H9 (cell line): ENCODE measurements at regions not wholly inside any gene's neighbourhood (a gene's known extent, or its start where the extent isn't known, plus 50 kb on each side); places are given as distances from the start of the nearest gene placed in this dataset.

ENCODE experiments used
- DNase-seq: peaks from one replicate; pipeline ENCODE4 v3.0.0-alpha.2; 2017
- H2AFZ ChIP-seq: one replicate; pipeline ENCODE4 v1.6.1; 2013; ENCODE audit warnings: mild to moderate bottlenecking, low read length, control low read depth, moderate library complexity
- H2AK5ac ChIP-seq: 2 replicates; pipeline ENCODE4 v1.6.1; 2013; ENCODE audit warnings: low read length, control low read depth, mixed read lengths; ENCODE audit not compliant: insufficient read length
- H2BK120ac ChIP-seq: one replicate; pipeline ENCODE4 v1.6.1; 2013; ENCODE audit warnings: low read depth, mild to moderate bottlenecking, low read length, control low read depth, inconsistent platforms; ENCODE audit not compliant: poor library complexity, severe bottlenecking
- H2BK12ac ChIP-seq: 2 replicates; pipeline ENCODE4 v1.6.1; 2013; ENCODE audit warnings: low read length, control low read depth, mixed read lengths, low read depth; ENCODE audit not compliant: insufficient read length
- H2BK15ac ChIP-seq: 2 replicates; pipeline ENCODE4 v1.6.1; 2013; ENCODE audit warnings: low read depth, low read length, control low read depth
- H2BK20ac ChIP-seq: one replicate; pipeline ENCODE4 v1.6.1; 2013; ENCODE audit warnings: low read depth, mild to moderate bottlenecking, low read length, control low read depth, inconsistent platforms; ENCODE audit not compliant: poor library complexity, severe bottlenecking
- H2BK5ac ChIP-seq: 2 replicates; pipeline ENCODE4 v1.6.1; 2013; ENCODE audit warnings: low read length, control low read depth, mixed read lengths; ENCODE audit not compliant: insufficient read length
- H3K14ac ChIP-seq: 2 replicates; pipeline ENCODE4 v1.6.1; 2013; ENCODE audit warnings: low read length, control low read depth; ENCODE audit not compliant: insufficient read depth
- H3K18ac ChIP-seq: 2 replicates; pipeline ENCODE4 v1.6.1; 2013; ENCODE audit warnings: low read depth, mild to moderate bottlenecking, mixed read lengths, low read length, control low read depth; ENCODE audit not compliant: insufficient read length
- H3K23ac ChIP-seq: 2 replicates; pipeline ENCODE4 v1.6.1; 2013; ENCODE audit warnings: low read length, control low read depth, mixed read lengths, low read depth; ENCODE audit not compliant: insufficient read length
- H3K23me2 ChIP-seq: 2 replicates; pipeline ENCODE4 v1.6.1; 2013; ENCODE audit warnings: low read depth, mild to moderate bottlenecking, mixed read lengths, low read length, control low read depth; ENCODE audit not compliant: insufficient read length, poor library complexity, severe bottlenecking
- H3K27ac ChIP-seq: 2 replicates; pipeline ENCODE4 v1.5.1; 2013; ENCODE audit warnings: low read length, control low read depth, mixed read lengths, low read depth; ENCODE audit not compliant: insufficient read length
- H3K27me3 ChIP-seq: 2 replicates; pipeline ENCODE4 v1.6.1; 2013; ENCODE audit warnings: low read length, control low read depth, inconsistent platforms; ENCODE audit not compliant: insufficient read depth
- H3K4ac ChIP-seq: 2 replicates; pipeline ENCODE4 v1.6.1; 2013; ENCODE audit warnings: low read depth, mild to moderate bottlenecking, control low read depth, inconsistent platforms, low read length, moderate library complexity
- H3K4me1 ChIP-seq: 2 replicates; pipeline ENCODE4 v1.6.1; 2013; ENCODE audit warnings: low read length, control low read depth, inconsistent platforms; ENCODE audit not compliant: insufficient read depth
- H3K4me2 ChIP-seq: 2 replicates; pipeline ENCODE4 v1.6.1; 2013; ENCODE audit warnings: low read length, control low read depth, mixed read lengths; ENCODE audit not compliant: insufficient read length, insufficient read depth
- H3K56ac ChIP-seq: 2 replicates; pipeline ENCODE4 v1.6.1; 2013; ENCODE audit warnings: low read depth, mild to moderate bottlenecking, mixed read lengths, low read length, control low read depth; ENCODE audit not compliant: insufficient read length
- H3K79me1 ChIP-seq: 2 replicates; pipeline ENCODE4 v1.6.1; 2013; ENCODE audit warnings: low read depth, mild to moderate bottlenecking, moderate library complexity, low read length, control low read depth, inconsistent platforms; ENCODE audit not compliant: insufficient read depth, poor library complexity, severe bottlenecking
- H3K79me2 ChIP-seq: 2 replicates; pipeline ENCODE4 v1.6.1; 2013; ENCODE audit warnings: low read length, control low read depth, inconsistent platforms; ENCODE audit not compliant: insufficient read depth
- H3K9ac ChIP-seq: 2 replicates; pipeline ENCODE4 v1.6.1; 2013; ENCODE audit warnings: low read length, control low read depth, mixed read lengths; ENCODE audit not compliant: insufficient read length; ENCODE audit errors: extremely low read depth
- H3K9me3 ChIP-seq: one replicate; pipeline ENCODE4 v1.6.1; 2013; ENCODE audit warnings: low read depth, low read length, inconsistent platforms; ENCODE audit not compliant: control insufficient read depth
- H3T11ph ChIP-seq: one replicate; pipeline ENCODE4 v1.6.1; 2013; ENCODE audit warnings: mild to moderate bottlenecking, low read length, control low read depth, inconsistent platforms
- H4K20me1 ChIP-seq: one replicate; pipeline ENCODE4 v1.6.1; 2013; ENCODE audit not compliant: control insufficient read depth, insufficient read length, insufficient read depth
- H4K5ac ChIP-seq: 2 replicates; pipeline ENCODE4 v1.6.1; 2013; ENCODE audit warnings: low read depth, mild to moderate bottlenecking, mixed read lengths, low read length, control low read depth; ENCODE audit not compliant: insufficient read length
- H4K8ac ChIP-seq: replicated peaks from 2 replicates; pipeline ENCODE4 v1.6.1; 2013; ENCODE audit warnings: low read length, control low read depth, mixed read lengths, low read depth; ENCODE audit not compliant: insufficient read length
- H4K91ac ChIP-seq: 2 replicates; pipeline ENCODE4 v1.6.1; 2013; ENCODE audit warnings: low read depth, mild to moderate bottlenecking, moderate library complexity, mixed read lengths, low read length, control low read depth; ENCODE audit not compliant: insufficient read length
- H3K27ac Mint-ChIP-seq, 3 experiments: 2 replicates in 2 of 3; 3 replicates in 1 of 3; pipeline ENCODE4 v1.8.0; 2020 to 2021; ENCODE audit warnings: mixed read lengths in 3 of 3, mild to moderate bottlenecking in 1 of 3, moderate library complexity in 1 of 3
- H3K27me3 Mint-ChIP-seq: 2 replicates; pipeline ENCODE4 v1.8.0; 2021; ENCODE audit warnings: low read depth, mild to moderate bottlenecking, moderate library complexity, mixed read lengths
- H3K36me3 Mint-ChIP-seq, 3 experiments: 2 replicates in 2 of 3; 3 replicates in 1 of 3; pipeline ENCODE4 v1.8.0; 2020 to 2021; ENCODE audit warnings: low read depth in 3 of 3, mixed read lengths in 3 of 3; ENCODE audit not compliant: insufficient read depth in 1 of 3
- H3K4me1 Mint-ChIP-seq, 2 experiments: 2 replicates each; pipeline ENCODE4 v1.8.0; 2020; ENCODE audit warnings: mixed read lengths in 2 of 2
- H3K4me3 Mint-ChIP-seq, 2 experiments: 2 replicates in 1 of 2; 3 replicates in 1 of 2; pipeline ENCODE4 v1.8.0; 2020 to 2021; ENCODE audit warnings: mild to moderate bottlenecking in 2 of 2, mixed read lengths in 2 of 2, moderate library complexity in 1 of 2
- H3K9me3 Mint-ChIP-seq, 2 experiments: 2 replicates in 1 of 2; 3 replicates in 1 of 2; pipeline ENCODE4 v1.8.0; 2020; ENCODE audit warnings: mild to moderate bottlenecking in 2 of 2, mixed read lengths in 2 of 2, moderate library complexity in 1 of 2
- CTCF ChIP-seq: fragments of 200-600 bp; sonication (generic); conservative IDR thresholded peaks from 3 replicates; pipeline ENCODE4 v1.8.0; 2021; ENCODE audit warnings: antibody characterized with exemption, mild to moderate bottlenecking
- WGBS: extraction: QIAGEN DNeasy Blood & Tissue Kit; methylation state at CpG from one replicate; pipeline ENCODE4 v1.1.7; 2013; ENCODE audit warnings: missing lambda C conversion rate, low lambda C conversion rate, mixed read lengths; ENCODE audit not compliant: insufficient read length; ENCODE audit errors: extremely low coverage; 5-methylcytosine and 5-hydroxymethylcytosine counted together

DNA sequence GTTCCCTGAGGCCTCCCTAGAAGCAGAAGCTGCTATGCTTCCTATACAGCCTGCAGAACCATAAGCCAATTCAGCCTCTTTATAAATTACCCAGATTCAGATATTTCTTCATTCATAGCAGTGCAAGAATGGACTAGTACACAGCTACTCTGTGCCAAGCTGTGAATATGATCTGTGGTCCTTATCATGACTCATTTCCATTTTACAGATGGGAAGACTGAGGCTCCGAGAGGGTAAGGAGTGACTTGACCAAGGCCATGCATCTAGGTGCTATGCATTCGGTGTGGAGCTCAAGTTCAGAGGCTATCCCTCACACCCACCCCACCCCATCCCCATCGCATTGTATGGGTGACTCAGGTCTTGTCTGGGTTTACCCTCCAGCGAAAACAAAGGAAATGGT, 52.3 kb upstream of the DISP3 start:
- Histone ChIP-seq H3K4me1 (no peaks in the 10 kb centered on the region), H3K27me3 (no peaks in the 10 kb centered on the region), H3K27ac (no peak overlapping the region), H4K91ac (no peak overlapping the region), H2BK12ac (no peak overlapping the region), H3K79me1 (no peaks in the 10 kb centered on the region), H4K20me1 (no peaks in the 10 kb centered on the region), H3K18ac (no peak overlapping the region), H2AK5ac (no peak overlapping the region), H4K5ac (no peak overlapping the region), H3K9me3 (no peaks in the 10 kb centered on the region), H4K8ac (no peak overlapping the region), H3K4me2 (no peak overlapping the region), H2BK15ac (no peak overlapping the region), H3K23ac (no peak overlapping the region), H3K9ac (no peak overlapping the region), H3K79me2 (no peaks in the 10 kb centered on the region), H3K14ac (no peak overlapping the region), H2AFZ (no peak overlapping the region), H3T11ph (no peak overlapping the region), H2BK120ac (no peak overlapping the region), H3K23me2 (no peaks in the 10 kb centered on the region), H3K4ac (no peak overlapping the region), H3K56ac (no peak overlapping the region), H2BK20ac (no peak overlapping the region), H2BK5ac (no peak overlapping the region)
- H3K27me3 Mint-ChIP-seq: peaks cover under 1% of the 10 kb centered on the region
- WGBS: no CpG with 5 or more reads among the region's 4 CpGs
- H3K4me3 Mint-ChIP-seq: no peak overlapping the region; a peak in 1 of 5 replicates
- no peaks in the 10 kb centered on the region for H3K9me3 Mint-ChIP-seq
- DNase-seq: no peak
- no peaks in the 10 kb centered on the region for H3K36me3 Mint-ChIP-seq
- no peak for TF ChIP-seq CTCF
- H3K4me1 Mint-ChIP-seq: peaks cover 0 to 12% of the 10 kb centered on the region in 2 experiments; a peak in 2 of 4 replicates
- no peak overlapping the region for H3K27ac Mint-ChIP-seq
